ENCODE measurements at regions not wholly inside any gene's neighbourhood (a gene's known extent, or its start where the extent isn't known, plus 50 kb on each side); places are given as distances from the start of the nearest gene placed in this dataset.

GRCh38 chr13:104314926-104315535 lies 1248.8 kb upstream of the SLC10A2 start:
- Histone ChIP-seq H3K4me3 (ENCODE audit: low read depth in 1 of 2, low read length in 2 of 2) (no peak overlapping the region), H3K27me3 (ENCODE audit: insufficient read depth, low read length, poor library complexity) (no peaks in the 10 kb centered on the region), H3K9ac (ENCODE audit: low read depth, low read length) (no peak overlapping the region), H3K27ac (ENCODE audit: low read length) (no peak overlapping the region), H4K20me1 (ENCODE audit: insufficient read depth, low read length) (no peaks in the 10 kb centered on the region), H3K36me3 (ENCODE audit: insufficient read depth, low read length) (no peaks in the 10 kb centered on the region), H3K4me2 (ENCODE audit: insufficient read depth, low read length) (no peak overlapping the region), H3K79me2 (ENCODE audit: insufficient read depth, low read length) (no peaks in the 10 kb centered on the region), H2AFZ (ENCODE audit: low read depth, low read length) (no peak overlapping the region), H3K9me3 (ENCODE audit: insufficient read depth, low read length, severe bottlenecking) (no peaks in the 10 kb centered on the region), H3K4me1 (ENCODE audit: insufficient read depth, low read length) (no peaks in the 10 kb centered on the region)
- no peak for TF ChIP-seq CTCF (IDR thresholded peaks at IDR 0.05; ENCODE audit: borderline replicate concordance, extremely low read depth, low read length, poor library complexity, severe bottlenecking)
- no peak for TF ChIP-seq EZH2 (IDR thresholded peaks at IDR 0.05; ENCODE audit: borderline replicate concordance, low read depth, low read length, severe bottlenecking)
- DNase-seq: no peak
- ATAC-seq (ENCODE audit: insufficient read depth, low read depth): no peak

- H3K27me3 ChIP-seq (ENCODE audit: insufficient read depth, low read length, poor library complexity): no peaks in the 10 kb centered on the region
- no peak overlapping the region for H3K27ac ChIP-seq (ENCODE audit: low read length)
- no peaks in the 10 kb centered on the region for H3K9me3 ChIP-seq (ENCODE audit: insufficient read depth, low read length, severe bottlenecking)
- no peaks in the 10 kb centered on the region for H3K4me1 ChIP-seq (ENCODE audit: insufficient read depth, low read length)
- H3K9ac ChIP-seq (ENCODE audit: low read depth, low read length): no peak overlapping the region
- no peak overlapping the region for H2AFZ ChIP-seq (ENCODE audit: low read depth, low read length)
- no peaks in the 10 kb centered on the region for H3K36me3 ChIP-seq (ENCODE audit: insufficient read depth, low read length)
- no peak overlapping the region for H3K4me2 ChIP-seq (ENCODE audit: insufficient read depth, low read length)
- DNase-seq (no peak), ATAC-seq (ENCODE audit: insufficient read depth, low read depth) (no peak)
- H4K20me1 ChIP-seq (ENCODE audit: insufficient read depth, low read length): no peaks in the 10 kb centered on the region
- no peak overlapping the region for H3K4me3 ChIP-seq (ENCODE audit: low read depth in 1 of 2, low read length in 2 of 2)
- no peaks in the 10 kb centered on the region for H3K79me2 ChIP-seq (ENCODE audit: insufficient read depth, low read length)
- TF ChIP-seq CTCF (IDR thresholded peaks at IDR 0.05; ENCODE audit: borderline replicate concordance, extremely low read depth, low read length, poor library complexity, severe bottlenecking): no peak
- no peak for TF ChIP-seq EZH2 (IDR thresholded peaks at IDR 0.05; ENCODE audit: borderline replicate concordance, low read depth, low read length, severe bottlenecking)
Measured at GRCh38 chr13:104314321-104314720, 1248.1 kb upstream of the SLC10A2 start.

DNA sequence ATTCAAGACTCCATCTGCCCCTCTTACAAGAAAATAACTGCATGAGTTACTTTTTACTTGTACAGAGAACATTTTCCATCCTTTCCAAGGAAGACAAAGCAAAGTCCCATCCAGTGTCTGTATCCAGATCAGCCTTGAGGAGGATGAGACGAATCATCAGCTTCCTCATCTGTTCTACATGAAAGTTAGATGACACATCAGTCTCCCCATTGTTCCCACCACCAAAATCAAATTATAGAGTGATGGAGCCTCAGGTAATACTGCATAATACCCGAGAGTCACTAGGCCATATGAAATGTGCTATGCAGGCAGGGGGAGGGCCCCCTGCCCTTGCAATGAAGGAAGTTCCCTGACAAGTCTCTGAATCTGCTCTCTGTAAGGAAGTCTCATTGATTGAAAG lies 1244.6 kb upstream of the SLC10A2 start:
- H2AFZ ChIP-seq (ENCODE audit: low read depth, low read length): no peak overlapping the region
- TF ChIP-seq EZH2 (IDR thresholded peaks at IDR 0.05; ENCODE audit: borderline replicate concordance, low read depth, low read length, severe bottlenecking): no peak
- TF ChIP-seq CTCF (IDR thresholded peaks at IDR 0.05; ENCODE audit: borderline replicate concordance, extremely low read depth, low read length, poor library complexity, severe bottlenecking): no peak
- no peak overlapping the region for H3K27ac ChIP-seq (ENCODE audit: low read length)
- no peak overlapping the region for H3K4me2 ChIP-seq (ENCODE audit: insufficient read depth, low read length)
- ATAC-seq (ENCODE audit: insufficient read depth, low read depth): no peak
- H3K4me3 ChIP-seq (ENCODE audit: low read depth in 1 of 2, low read length in 2 of 2): no peak overlapping the region
- no peaks in the 10 kb centered on the region for H4K20me1 ChIP-seq (ENCODE audit: insufficient read depth, low read length)
- H3K79me2 ChIP-seq (ENCODE audit: insufficient read depth, low read length): no peaks in the 10 kb centered on the region
- H3K9me3 ChIP-seq (ENCODE audit: insufficient read depth, low read length, severe bottlenecking): no peaks in the 10 kb centered on the region
- no peaks in the 10 kb centered on the region for H3K36me3 ChIP-seq (ENCODE audit: insufficient read depth, low read length)
- H3K9ac ChIP-seq (ENCODE audit: low read depth, low read length): no peak overlapping the region
- no peaks in the 10 kb centered on the region for H3K27me3 ChIP-seq (ENCODE audit: insufficient read depth, low read length, poor library complexity)
- no peaks in the 10 kb centered on the region for H3K4me1 ChIP-seq (ENCODE audit: insufficient read depth, low read length)
- DNase-seq: no peak
